ENCODE measurements at regions not wholly inside any gene's neighbourhood (a gene's known extent, or its start where the extent isn't known, plus 50 kb on each side); places are given as distances from the start of the nearest gene placed in this dataset.
"Not testable (repeated sequence)": the region's sequence is repeated elsewhere in the genome, so short reads cannot be mapped to it uniquely, and the experiment has no call there.

GRCh38 chr2:63710732-63711131 is 122.0 kb downstream of the MDH1 start:
- H3K27ac ChIP-seq = no peak overlapping the region
- no peaks in the 10 kb centered on the region for H3K36me3 ChIP-seq
- H3K27me3 ChIP-seq = no peaks in the 10 kb centered on the region
- DNase-seq (ENCODE audit: low spot score) = no peak
- H3K4me3 ChIP-seq = no peak overlapping the region
- no peaks in the 10 kb centered on the region for H3K9me3 ChIP-seq
- no peak for TF ChIP-seq CTCF (IDR thresholded peaks at IDR 0.05)
- no peaks in the 10 kb centered on the region for H3K4me1 ChIP-seq

- no peak overlapping the region for H3K27ac ChIP-seq
Observed at GRCh38 chr2:63712748-63713147, 124.0 kb downstream of the MDH1 start.

GRCh38 chr2:63716146-63716545 is 125.5 kb upstream of the UGP2 start:
- Histone ChIP-seq H3K36me3 (no peaks in the 10 kb centered on the region), H3K4me1 (no peaks in the 10 kb centered on the region), H3K27me3 (no peaks in the 10 kb centered on the region), H3K9me3 (no peaks in the 10 kb centered on the region), H3K27ac (no peak overlapping the region), H3K4me3 (no peak overlapping the region)
- TF ChIP-seq CTCF (IDR thresholded peaks at IDR 0.05) = no peak
- DNase-seq (ENCODE audit: low spot score) = no peak

More at GRCh38 chr2:63712748-63713147, 124.0 kb downstream of the MDH1 start:
- H3K4me1 ChIP-seq = no peaks in the 10 kb centered on the region
- no peak for DNase-seq (ENCODE audit: low spot score)
- no peaks in the 10 kb centered on the region for H3K27me3 ChIP-seq
- no peak for TF ChIP-seq CTCF (IDR thresholded peaks at IDR 0.05)
- H3K9me3 ChIP-seq = no peaks in the 10 kb centered on the region
- no peaks in the 10 kb centered on the region for H3K36me3 ChIP-seq
- no peak overlapping the region for H3K4me3 ChIP-seq

GRCh38 chr2:63719052-63719451 is 122.6 kb upstream of the UGP2 start:
- no peak for DNase-seq (ENCODE audit: low spot score)
- Histone ChIP-seq H3K4me3 (no peak overlapping the region), H3K27me3 (no peaks in the 10 kb centered on the region), H3K9me3 (no peaks in the 10 kb centered on the region), H3K36me3 (no peaks in the 10 kb centered on the region), H3K27ac (no peak overlapping the region), H3K4me1 (no peaks in the 10 kb centered on the region)
- no peak for TF ChIP-seq CTCF (IDR thresholded peaks at IDR 0.05)

GRCh38 chr2:63721082-63721424 is 120.6 kb upstream of the UGP2 start:
- no peak for TF ChIP-seq CTCF (IDR thresholded peaks at IDR 0.05)

GRCh38 chr2:63722284-63722683 is 119.4 kb upstream of the UGP2 start:
- not testable (repeated sequence) for H3K27me3 ChIP-seq; H3K27ac ChIP-seq; H3K9me3 ChIP-seq; H3K4me3 ChIP-seq; H3K36me3 ChIP-seq; H3K4me1 ChIP-seq; DNase-seq (ENCODE audit: low spot score)

More at GRCh38 chr2:63721082-63721424, 120.6 kb upstream of the UGP2 start:
- Histone ChIP-seq H3K9me3 (no peaks in the 10 kb centered on the region), H3K4me3 (no peak overlapping the region), H3K27me3 (no peaks in the 10 kb centered on the region), H3K4me1 (no peaks in the 10 kb centered on the region), H3K36me3 (no peaks in the 10 kb centered on the region), H3K27ac (no peak overlapping the region)
- DNase-seq (ENCODE audit: low spot score) = no peak
